ENCODE measurements at regions not wholly inside any gene's neighbourhood (a gene's known extent, or its start where the extent isn't known, plus 50 kb on each side); places are given as distances from the start of the nearest gene placed in this dataset.

DNA sequence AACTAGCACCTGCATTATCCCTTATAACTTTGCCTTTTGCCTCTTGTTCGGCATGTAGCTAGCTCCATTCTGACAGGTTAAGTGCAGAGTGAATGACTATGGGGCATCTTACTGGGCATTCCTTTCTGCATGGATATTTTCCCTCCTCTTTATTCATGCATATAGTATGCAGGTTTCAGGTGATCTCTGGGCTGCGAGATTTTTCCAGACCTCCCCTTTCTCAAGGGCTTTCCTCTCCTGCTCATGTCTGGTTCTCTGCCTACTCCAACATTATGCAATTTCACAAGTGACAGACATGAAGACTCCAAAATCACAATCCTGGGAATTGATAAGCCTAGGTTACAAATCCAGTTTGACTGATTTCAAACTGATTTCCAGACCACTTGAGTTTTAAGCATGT is 503.8 kb downstream of the NXPH1 start:
- TF ChIP-seq MYC (IDR thresholded peaks at IDR 0.05; ENCODE audit: low read depth, low read length) (no peak), POLR2A (IDR thresholded peaks at IDR 0.05; ENCODE audit: extremely low read depth, insufficient read length) (no peak)
- TF ChIP-seq, protein P1, sequence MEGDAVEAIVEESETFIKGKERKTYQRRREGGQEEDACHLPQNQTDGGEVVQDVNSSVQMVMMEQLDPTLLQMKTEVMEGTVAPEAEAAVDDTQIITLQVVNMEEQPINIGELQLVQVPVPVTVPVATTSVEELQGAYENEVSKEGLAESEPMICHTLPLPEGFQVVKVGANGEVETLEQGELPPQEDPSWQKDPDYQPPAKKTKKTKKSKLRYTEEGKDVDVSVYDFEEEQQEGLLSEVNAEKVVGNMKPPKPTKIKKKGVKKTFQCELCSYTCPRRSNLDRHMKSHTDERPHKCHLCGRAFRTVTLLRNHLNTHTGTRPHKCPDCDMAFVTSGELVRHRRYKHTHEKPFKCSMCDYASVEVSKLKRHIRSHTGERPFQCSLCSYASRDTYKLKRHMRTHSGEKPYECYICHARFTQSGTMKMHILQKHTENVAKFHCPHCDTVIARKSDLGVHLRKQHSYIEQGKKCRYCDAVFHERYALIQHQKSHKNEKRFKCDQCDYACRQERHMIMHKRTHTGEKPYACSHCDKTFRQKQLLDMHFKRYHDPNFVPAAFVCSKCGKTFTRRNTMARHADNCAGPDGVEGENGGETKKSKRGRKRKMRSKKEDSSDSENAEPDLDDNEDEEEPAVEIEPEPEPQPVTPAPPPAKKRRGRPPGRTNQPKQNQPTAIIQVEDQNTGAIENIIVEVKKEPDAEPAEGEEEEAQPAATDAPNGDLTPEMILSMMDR (IDR thresholded peaks at IDR 0.05; ENCODE audit: low read depth, low read length), result no peak
- TF ChIP-seq, protein P2, sequence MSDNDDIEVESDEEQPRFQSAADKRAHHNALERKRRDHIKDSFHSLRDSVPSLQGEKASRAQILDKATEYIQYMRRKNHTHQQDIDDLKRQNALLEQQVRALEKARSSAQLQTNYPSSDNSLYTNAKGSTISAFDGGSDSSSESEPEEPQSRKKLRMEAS (IDR thresholded peaks at IDR 0.05; ENCODE audit: low read depth, low read length), result no peak
- no peak overlapping the region for H3K4me3 ChIP-seq (ENCODE audit: low read depth, low read length)
- no peak for DNase-seq (ENCODE audit: low read depth)

DNA sequence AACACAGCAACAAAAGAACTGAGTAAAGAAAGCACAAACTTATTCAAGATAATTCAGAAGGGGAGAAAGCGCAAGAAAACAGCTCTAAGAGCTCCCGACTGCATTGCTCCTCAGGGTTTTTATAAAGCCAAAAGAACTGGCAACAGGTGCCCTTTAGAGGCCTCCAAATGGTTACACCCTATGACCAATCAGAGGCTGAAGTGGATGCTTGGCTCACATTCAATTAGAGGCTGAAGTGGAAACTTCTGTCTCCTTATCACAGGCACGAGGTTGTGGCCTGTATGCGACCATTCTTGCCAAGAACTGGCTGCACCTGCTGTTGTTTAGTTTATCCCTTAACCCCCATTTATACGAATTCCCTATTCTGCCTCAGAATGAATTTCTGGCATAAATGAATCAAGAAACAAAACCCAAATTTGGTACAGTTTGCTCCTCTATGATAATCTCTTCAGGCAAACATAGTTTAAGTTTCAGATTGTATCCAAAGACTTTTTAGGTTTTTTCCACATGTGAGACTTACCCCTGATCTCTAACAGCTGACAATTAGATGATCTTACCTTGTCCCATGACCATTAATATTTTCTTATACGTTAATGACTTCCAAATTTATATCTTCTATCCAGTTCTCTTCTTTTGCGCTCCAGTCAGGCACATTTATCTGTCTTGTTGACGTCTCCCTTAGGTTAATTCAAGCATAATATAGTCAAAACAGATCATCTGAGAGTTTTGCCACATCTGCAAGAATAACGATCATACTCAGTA is 504.8 kb downstream of the NXPH1 start:
- TF ChIP-seq, protein P1 (IDR thresholded peaks at IDR 0.05; ENCODE audit: low read depth, low read length), result no peak
- TF ChIP-seq MYC (IDR thresholded peaks at IDR 0.05; ENCODE audit: low read depth, low read length) (no peak), POLR2A (IDR thresholded peaks at IDR 0.05; ENCODE audit: extremely low read depth, insufficient read length) (no peak)
- TF ChIP-seq, protein P2 (IDR thresholded peaks at IDR 0.05; ENCODE audit: low read depth, low read length), result no peak
- no peak overlapping the region for H3K4me3 ChIP-seq (ENCODE audit: low read depth, low read length)
- DNase-seq (ENCODE audit: low read depth), result no peak

DNA sequence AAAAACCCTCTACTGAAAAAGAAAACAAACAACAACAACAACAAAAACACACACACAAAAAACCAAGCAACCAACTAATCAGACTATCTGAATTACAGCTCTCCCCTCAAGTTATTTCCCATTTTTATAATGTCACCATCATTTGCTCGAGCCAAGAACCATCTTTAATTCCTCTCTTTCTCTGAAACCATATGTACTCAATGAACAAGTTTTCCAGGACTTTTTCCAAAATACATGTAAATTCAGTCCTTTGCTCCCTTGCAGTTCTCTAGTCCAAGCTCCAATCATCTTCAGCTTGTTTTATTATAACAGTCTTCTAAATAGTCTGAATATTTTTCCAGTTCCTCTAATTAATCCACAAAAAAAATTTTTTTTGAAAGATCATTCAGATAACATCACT is 506.0 kb downstream of the NXPH1 start:
- no peak for DNase-seq (ENCODE audit: low read depth)
- TF ChIP-seq, protein P2 (IDR thresholded peaks at IDR 0.05; ENCODE audit: low read depth, low read length), result no peak
- no peak for TF ChIP-seq POLR2A (IDR thresholded peaks at IDR 0.05; ENCODE audit: extremely low read depth, insufficient read length)
- TF ChIP-seq, protein P1 (IDR thresholded peaks at IDR 0.05; ENCODE audit: low read depth, low read length), result no peak
- TF ChIP-seq MYC (IDR thresholded peaks at IDR 0.05; ENCODE audit: low read depth, low read length), result no peak
- no peak overlapping the region for H3K4me3 ChIP-seq (ENCODE audit: low read depth, low read length)

DNA sequence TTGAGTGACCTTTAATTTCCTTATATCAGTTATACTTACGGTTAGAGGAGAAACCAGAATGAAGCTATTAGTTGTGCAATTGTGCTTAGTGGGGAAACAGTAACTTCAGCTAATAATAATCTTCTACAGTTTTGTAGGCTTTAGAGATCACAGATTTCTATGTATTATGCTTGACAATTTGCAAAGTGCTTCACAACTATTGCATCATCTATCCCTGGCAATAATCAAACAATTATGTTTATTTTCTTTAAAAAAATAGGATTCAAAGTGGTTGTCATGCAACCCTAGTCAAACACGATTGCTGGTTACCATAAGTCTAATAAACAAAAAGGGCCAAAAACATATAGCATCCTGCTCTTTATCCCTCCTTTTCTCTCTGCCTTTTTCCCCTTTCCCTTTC is 530.3 kb downstream of the NXPH1 start:
- TF ChIP-seq, protein P2 (IDR thresholded peaks at IDR 0.05; ENCODE audit: low read depth, low read length), result no peak
- TF ChIP-seq MYC (IDR thresholded peaks at IDR 0.05; ENCODE audit: low read depth, low read length) (no peak), POLR2A (IDR thresholded peaks at IDR 0.05; ENCODE audit: extremely low read depth, insufficient read length) (no peak)
- TF ChIP-seq, protein P1 (IDR thresholded peaks at IDR 0.05; ENCODE audit: low read depth, low read length), result no peak
- H3K4me3 ChIP-seq (ENCODE audit: low read depth, low read length), result no peak overlapping the region
- no peak for DNase-seq (ENCODE audit: low read depth)

DNA sequence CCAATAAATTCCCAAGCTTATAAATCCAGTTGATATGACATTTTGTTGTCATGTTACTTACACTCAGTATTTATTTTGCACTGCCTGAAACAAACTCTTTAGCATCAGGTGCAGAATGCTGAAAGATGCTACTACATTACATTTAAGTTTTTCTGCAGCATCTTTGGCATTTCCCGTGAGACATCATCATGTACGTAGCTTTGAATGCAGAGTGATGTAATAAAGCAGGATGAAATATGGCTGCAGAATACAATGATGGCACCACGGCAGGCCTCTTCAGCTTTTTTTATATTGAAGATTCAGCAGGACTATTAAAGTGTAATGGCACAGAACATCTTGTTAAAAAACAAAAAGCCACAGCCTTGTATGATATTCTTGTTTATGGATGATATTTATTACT is 531.8 kb downstream of the NXPH1 start:
- DNase-seq (ENCODE audit: low read depth), result no peak
- TF ChIP-seq MYC (IDR thresholded peaks at IDR 0.05; ENCODE audit: low read depth, low read length) (no peak), POLR2A (IDR thresholded peaks at IDR 0.05; ENCODE audit: extremely low read depth, insufficient read length) (no peak)
- TF ChIP-seq, protein P2 (IDR thresholded peaks at IDR 0.05; ENCODE audit: low read depth, low read length), result no peak
- TF ChIP-seq, protein P1 (IDR thresholded peaks at IDR 0.05; ENCODE audit: low read depth, low read length), result no peak
- H3K4me3 ChIP-seq (ENCODE audit: low read depth, low read length), result no peak overlapping the region

Data from NB4 (cell line).